ENCODE measurements at regions not wholly inside any gene's neighbourhood (a gene's known extent, or its start where the extent isn't known, plus 50 kb on each side); places are given as distances from the start of the nearest gene placed in this dataset.

GRCh38 chr16:14020141-14020540 lies 51.0 kb upstream of the MRTFB start (continued):
- TF ChIP-seq ADNP (CRISPR knock-in tag; IDR thresholded peaks at IDR 0.05), result no peak
- TF ChIP-seq THAP11 (CRISPR knock-in tag; IDR thresholded peaks at IDR 0.05), result peak; percentile 22; the same call in 1 of the 2 replicates
- TF ChIP-seq MBD4 (IDR thresholded peaks at IDR 0.05; ENCODE audit: borderline replicate concordance, low read length), result no peak
- peak; percentile 54 for TF ChIP-seq RARA (CRISPR knock-in tag; IDR thresholded peaks at IDR 0.05)
- no peak for TF ChIP-seq LRRFIP1 (CRISPR knock-in tag; conservative IDR thresholded peaks at IDR 0.05)
- 0 out of 2 replicates have a peak, but pooled peaks have one; percentile 35 for TF ChIP-seq NCOA1 (CRISPR knock-in tag; IDR thresholded peaks at IDR 0.05)
- peak; percentile 17; the same call in 1 of the 2 replicates for TF ChIP-seq HNF1A (IDR thresholded peaks at IDR 0.05; ENCODE audit: low read depth)
- TF ChIP-seq HNF1A (CRISPR knock-in tag; IDR thresholded peaks at IDR 0.05; ENCODE audit: borderline replicate concordance), result peak; percentile 54; the same call in 1 of the 2 replicates
- TF ChIP-seq ZNF550 (CRISPR knock-in tag; IDR thresholded peaks at IDR 0.05; ENCODE audit: borderline replicate concordance), result no peak
- TF ChIP-seq DNMT1 (CRISPR knock-in tag; IDR thresholded peaks at IDR 0.05), result no peak
- no peak for TF ChIP-seq SAFB2 (CRISPR knock-in tag; IDR thresholded peaks at IDR 0.05; ENCODE audit: borderline replicate concordance, low read depth)
